ENCODE measurements at regions not wholly inside any gene's neighbourhood (a gene's known extent, or its start where the extent isn't known, plus 50 kb on each side); places are given as distances from the start of the nearest gene placed in this dataset.

DNA sequence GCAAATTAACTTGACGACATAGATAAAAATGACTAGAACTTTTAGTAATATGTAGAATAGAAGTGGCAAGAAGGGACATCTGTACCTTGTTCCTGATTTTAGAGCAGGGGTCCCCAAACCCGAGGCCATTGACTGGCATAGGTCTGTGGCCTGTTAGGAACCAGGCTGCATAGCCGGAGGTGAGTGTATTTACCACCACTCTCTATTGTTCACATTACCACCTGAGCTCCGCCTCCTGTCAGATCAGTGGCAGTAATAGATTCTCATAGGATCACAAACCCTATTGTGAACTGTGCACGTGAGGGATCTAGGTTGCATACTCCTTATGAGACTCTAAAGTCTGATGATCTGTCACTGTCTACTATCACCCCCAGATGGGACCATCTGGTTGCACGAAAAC, 113.6 kb upstream of the AVPR1A start:
- TF ChIP-seq POLR2A (IDR thresholded peaks at IDR 0.05), result no peak
- TF ChIP-seq, protein P1, sequence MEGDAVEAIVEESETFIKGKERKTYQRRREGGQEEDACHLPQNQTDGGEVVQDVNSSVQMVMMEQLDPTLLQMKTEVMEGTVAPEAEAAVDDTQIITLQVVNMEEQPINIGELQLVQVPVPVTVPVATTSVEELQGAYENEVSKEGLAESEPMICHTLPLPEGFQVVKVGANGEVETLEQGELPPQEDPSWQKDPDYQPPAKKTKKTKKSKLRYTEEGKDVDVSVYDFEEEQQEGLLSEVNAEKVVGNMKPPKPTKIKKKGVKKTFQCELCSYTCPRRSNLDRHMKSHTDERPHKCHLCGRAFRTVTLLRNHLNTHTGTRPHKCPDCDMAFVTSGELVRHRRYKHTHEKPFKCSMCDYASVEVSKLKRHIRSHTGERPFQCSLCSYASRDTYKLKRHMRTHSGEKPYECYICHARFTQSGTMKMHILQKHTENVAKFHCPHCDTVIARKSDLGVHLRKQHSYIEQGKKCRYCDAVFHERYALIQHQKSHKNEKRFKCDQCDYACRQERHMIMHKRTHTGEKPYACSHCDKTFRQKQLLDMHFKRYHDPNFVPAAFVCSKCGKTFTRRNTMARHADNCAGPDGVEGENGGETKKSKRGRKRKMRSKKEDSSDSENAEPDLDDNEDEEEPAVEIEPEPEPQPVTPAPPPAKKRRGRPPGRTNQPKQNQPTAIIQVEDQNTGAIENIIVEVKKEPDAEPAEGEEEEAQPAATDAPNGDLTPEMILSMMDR (IDR thresholded peaks at IDR 0.05), result no peak
